ENCODE measurements at regions not wholly inside any gene's neighbourhood (a gene's known extent, or its start where the extent isn't known, plus 50 kb on each side); places are given as distances from the start of the nearest gene placed in this dataset.

DNA sequence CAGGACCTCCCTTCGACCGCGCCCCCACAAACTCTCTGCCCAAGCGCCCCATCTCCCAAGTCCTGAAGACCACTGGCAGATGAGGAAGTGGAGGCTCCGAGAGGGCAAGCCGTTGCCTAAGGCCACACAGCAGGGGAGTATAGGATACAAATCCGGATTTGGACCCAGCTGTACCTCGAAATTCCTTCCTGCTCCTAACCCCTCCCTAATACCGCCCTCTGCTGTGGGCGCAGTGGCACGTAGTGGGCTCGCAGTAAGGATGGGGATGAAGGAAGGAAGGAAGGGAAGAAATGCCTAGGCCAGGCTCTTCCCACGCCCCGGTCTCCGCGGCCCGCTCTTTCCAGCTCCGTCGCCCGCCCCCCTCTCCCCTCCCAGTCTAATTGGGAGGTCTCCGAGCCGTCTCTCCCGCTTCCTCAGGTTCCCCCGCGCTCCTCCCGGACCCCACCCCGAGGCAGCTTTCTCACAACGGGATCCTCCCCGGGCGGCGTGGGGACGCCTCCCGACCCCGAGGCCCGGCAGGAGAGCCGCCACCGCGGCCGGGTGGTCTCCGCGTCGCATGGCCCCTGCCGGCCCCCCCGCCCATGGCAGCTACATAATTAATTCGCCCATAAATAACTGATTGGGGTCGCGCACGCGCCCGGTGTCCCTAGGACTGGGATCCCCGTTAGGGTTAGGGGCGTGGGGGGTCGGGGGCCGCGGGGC lies 138.9 kb downstream of the C9orf50 start:
- TF ChIP-seq, protein P1, sequence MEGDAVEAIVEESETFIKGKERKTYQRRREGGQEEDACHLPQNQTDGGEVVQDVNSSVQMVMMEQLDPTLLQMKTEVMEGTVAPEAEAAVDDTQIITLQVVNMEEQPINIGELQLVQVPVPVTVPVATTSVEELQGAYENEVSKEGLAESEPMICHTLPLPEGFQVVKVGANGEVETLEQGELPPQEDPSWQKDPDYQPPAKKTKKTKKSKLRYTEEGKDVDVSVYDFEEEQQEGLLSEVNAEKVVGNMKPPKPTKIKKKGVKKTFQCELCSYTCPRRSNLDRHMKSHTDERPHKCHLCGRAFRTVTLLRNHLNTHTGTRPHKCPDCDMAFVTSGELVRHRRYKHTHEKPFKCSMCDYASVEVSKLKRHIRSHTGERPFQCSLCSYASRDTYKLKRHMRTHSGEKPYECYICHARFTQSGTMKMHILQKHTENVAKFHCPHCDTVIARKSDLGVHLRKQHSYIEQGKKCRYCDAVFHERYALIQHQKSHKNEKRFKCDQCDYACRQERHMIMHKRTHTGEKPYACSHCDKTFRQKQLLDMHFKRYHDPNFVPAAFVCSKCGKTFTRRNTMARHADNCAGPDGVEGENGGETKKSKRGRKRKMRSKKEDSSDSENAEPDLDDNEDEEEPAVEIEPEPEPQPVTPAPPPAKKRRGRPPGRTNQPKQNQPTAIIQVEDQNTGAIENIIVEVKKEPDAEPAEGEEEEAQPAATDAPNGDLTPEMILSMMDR (IDR thresholded peaks at IDR 0.05; ENCODE audit: extremely low read depth in 1 of 2, insufficient read depth in 1 of 2, low read depth in 1 of 2, low read length in 2 of 2): peak in 1 of 2 donors; percentile 6
- peak; percentile 37 for TF ChIP-seq POLR2A (IDR thresholded peaks at IDR 0.05; ENCODE audit: low read depth, low read length)
- TF ChIP-seq EZH2 (IDR thresholded peaks at IDR 0.05; ENCODE audit: borderline replicate concordance, low read depth, low read length, severe bottlenecking): no peak
- peak; percentile 42 for TF ChIP-seq POLR2AphosphoS5 (IDR thresholded peaks at IDR 0.05; ENCODE audit: insufficient read depth, low read depth, low read length)
- TF ChIP-seq, protein P2, sequence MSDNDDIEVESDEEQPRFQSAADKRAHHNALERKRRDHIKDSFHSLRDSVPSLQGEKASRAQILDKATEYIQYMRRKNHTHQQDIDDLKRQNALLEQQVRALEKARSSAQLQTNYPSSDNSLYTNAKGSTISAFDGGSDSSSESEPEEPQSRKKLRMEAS (IDR thresholded peaks at IDR 0.05; ENCODE audit: insufficient read depth, insufficient read length): no peak
- no peak for TF ChIP-seq JUN (IDR thresholded peaks at IDR 0.05; ENCODE audit: borderline replicate concordance, insufficient read depth, insufficient read length, low read depth)

Data from endothelial cell of umbilical vein (primary cell).